GM12891 (cell line): ENCODE measurements at regions not wholly inside any gene's neighbourhood (a gene's known extent, or its start where the extent isn't known, plus 50 kb on each side); places are given as distances from the start of the nearest gene placed in this dataset.

ENCODE experiments used
- DNase-seq: peaks from one replicate; pipeline ENCODE4 v3.0.0; 2011; ENCODE audit warnings: low spot score; ENCODE audit not compliant: insufficient read length
- FAIRE-seq: peaks from 2 replicates; lab custom pipeline; 2011; peaks lifted over from hg19 to GRCh38; lab: Jason Lieb, UNC
- PAX5 ChIP-seq: IDR thresholded peaks from 2 replicates; pipeline ENCODE4 v1.6.1; 2011; ENCODE audit warnings: low read length, moderate library complexity, mild to moderate bottlenecking; ENCODE audit not compliant: insufficient read depth, severe bottlenecking
- POLR2A ChIP-seq: IDR thresholded peaks from 2 replicates; pipeline ENCODE4 v1.6.1; 2011; ENCODE audit warnings: low read depth, low read length, control low read depth
- POLR2AphosphoS5 ChIP-seq: IDR thresholded peaks from 2 replicates; pipeline ENCODE4 v1.6.1; 2011; ENCODE audit warnings: low read depth, low read length, control low read depth
- POU2F2 ChIP-seq: IDR thresholded peaks from 2 replicates; pipeline ENCODE4 v1.6.1; 2011; ENCODE audit warnings: low read depth, mild to moderate bottlenecking, control low read depth, low read length, moderate library complexity
- SPI1 ChIP-seq: IDR thresholded peaks from 2 replicates; pipeline ENCODE4 v1.6.1; 2011; ENCODE audit warnings: low read depth, low read length, control low read depth
- TAF1 ChIP-seq: IDR thresholded peaks from 2 replicates; pipeline ENCODE4 v1.6.1; 2011; ENCODE audit warnings: low read depth, low read length, control low read depth

DNA sequence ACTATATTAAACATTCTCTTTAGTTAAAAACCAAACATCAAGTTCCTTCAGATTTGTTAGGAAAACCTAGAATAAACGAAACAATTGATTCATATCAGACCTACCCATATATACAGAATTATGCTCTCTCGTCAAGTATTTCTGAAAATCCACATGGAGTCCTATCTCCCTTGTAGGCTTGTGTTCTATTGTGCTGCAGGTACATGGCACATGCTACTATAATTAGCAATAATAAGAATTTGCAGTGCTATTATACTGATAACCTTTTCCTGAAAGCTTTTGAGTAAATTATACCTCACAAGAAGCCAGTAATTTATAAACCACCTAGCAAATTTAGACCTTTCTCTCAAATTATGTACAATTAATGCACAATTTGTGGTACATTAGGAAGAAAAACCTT, 158.6 kb upstream of the STK17B start:
- no peak for DNase-seq
- TF ChIP-seq POLR2A (no peak), POLR2AphosphoS5 (no peak), PAX5 (no peak), POU2F2 (no peak)
- no peak for FAIRE-seq

DNA sequence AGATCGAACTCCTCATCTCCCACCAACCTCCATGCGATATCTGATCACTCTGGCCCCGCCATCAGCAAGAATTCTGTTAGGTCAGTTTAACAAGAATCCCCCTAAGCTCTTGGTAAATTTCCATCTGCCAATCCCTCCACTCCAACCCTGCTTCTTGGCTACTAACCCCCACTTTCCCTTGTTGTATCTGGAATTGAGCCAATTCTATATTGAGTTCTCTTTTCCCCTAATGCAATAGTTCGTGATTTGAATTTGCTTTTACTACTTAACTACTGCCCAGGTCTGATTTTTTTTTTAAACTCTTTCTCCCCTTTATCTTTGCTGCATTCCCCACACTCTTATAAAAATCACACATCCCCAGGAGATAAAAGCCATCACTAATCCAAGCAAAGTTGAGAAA, 159.3 kb upstream of the STK17B start:
- DNase-seq (no peak), FAIRE-seq (no peak)
- no peak for TF ChIP-seq PAX5
- TF ChIP-seq TAF1 = no peak
- TF ChIP-seq POLR2A = no peak
- TF ChIP-seq POU2F2 = no peak
- no peak for TF ChIP-seq POLR2AphosphoS5
- TF ChIP-seq SPI1 = no peak

DNA sequence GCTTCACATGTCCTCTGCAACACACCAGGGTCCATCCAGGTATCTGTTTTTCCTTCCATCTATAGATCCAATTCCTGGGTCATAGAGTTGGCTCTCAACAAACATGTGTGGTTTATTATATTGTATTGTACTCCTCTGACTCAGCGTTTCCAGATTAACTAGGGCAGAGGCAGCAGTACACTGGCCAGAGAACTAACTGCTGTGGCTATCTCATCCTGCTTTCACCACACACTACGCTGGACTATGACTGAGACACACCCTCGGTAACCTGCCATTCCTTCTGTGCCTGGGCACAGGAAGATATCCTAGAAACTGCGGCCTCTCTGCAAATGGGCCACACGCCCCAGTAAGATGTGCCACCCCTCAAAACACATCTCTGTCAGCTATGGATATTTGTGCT, 159.8 kb upstream of the STK17B start:
- DNase-seq (no peak), FAIRE-seq (peak; percentile 73)
- TF ChIP-seq POLR2A (no peak), POU2F2 (no peak), PAX5 (no peak), TAF1 (no peak), POLR2AphosphoS5 (no peak), SPI1 (no peak)

DNA sequence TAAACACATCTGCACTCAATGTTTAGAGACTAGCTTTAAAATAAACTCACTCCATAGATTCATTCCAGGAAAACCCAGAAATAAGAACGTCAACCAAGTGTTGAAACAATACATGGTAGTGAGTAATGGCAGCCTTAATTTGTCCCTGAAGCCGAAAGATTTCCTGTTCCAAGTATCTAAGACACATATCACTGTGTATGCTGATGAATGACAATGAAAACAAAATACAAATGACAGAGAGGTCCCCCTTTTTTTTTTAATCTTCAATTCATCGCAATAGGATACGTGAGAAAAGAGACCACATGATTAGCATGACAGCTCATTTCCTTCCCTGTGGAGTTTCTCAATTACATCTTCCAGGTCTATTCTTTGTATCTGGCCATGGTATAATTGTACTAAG, 160.5 kb upstream of the STK17B start:
- FAIRE-seq (no peak), DNase-seq (no peak)
- TF ChIP-seq TAF1 (no peak), POLR2AphosphoS5 (no peak), PAX5 (no peak), POLR2A (no peak), POU2F2 (no peak), SPI1 (no peak)

DNA sequence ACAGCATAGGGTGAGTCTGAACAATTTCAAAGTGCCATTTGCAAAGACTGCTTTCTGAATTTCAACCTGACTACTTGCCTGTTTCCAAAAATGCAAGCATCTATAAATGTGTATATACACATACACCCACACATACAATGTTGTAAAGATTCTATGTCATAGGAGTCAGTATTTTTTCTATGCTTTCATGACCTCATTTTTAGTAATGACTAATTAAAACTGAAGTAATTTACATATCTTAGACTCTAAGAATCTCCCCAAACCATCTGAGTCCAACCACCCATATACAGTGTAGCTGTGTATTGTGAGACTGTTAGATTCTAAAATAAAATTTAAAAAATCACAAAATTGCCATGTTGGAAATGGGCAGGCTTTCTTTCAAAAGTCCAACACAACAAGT, 162.0 kb upstream of the STK17B start:
- TF ChIP-seq POU2F2 (no peak), POLR2AphosphoS5 (no peak), PAX5 (no peak), SPI1 (no peak), POLR2A (no peak), TAF1 (no peak)
- FAIRE-seq (no peak), DNase-seq (no peak)

DNA sequence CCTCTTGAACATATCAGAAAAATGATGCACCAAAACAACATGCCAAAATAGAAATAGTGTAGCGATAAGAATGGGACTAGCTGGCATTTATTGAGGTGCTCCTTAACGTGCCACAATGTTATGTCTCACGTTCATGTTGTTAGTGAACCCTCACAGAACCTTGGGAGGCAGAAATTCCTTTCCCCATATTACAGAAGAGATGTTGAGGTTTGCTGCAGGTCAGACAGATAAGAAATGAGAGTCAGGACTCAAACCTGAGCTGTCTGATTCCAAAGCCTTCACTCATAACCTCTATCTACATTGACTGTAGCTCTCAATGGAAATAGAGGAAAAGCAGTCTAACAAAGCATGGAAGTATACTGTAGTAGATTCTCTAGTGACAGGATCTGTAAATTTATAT, 163.3 kb upstream of the STK17B start:
- FAIRE-seq = peak; percentile 58
- no peak for TF ChIP-seq POU2F2
- no peak for TF ChIP-seq POLR2AphosphoS5
- TF ChIP-seq POLR2A = no peak
- no peak for TF ChIP-seq SPI1
- no peak for TF ChIP-seq TAF1
- TF ChIP-seq PAX5 = no peak
- no peak for DNase-seq

DNA sequence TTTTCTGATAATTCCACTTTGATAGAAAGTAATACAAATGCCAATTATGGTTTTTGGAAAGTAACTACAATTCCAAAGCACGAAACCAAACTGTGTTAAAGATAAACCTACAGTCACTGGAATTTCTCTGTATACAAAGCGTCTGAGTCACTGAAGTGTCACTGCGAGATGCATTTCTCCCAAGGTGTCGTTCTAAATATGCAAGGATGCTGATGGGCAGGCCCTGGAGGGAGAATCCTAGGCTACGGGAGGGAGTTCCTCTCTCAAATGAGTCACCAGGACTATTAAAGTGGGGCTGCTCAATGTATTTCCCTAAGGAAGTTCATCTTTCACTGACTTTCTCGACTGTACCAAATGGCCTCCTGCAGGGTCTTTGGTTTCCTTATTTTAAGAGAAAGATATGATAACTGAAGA, 163.8 kb upstream of the STK17B start:
- TF ChIP-seq POLR2AphosphoS5 (no peak), POLR2A (no peak), SPI1 (no peak), POU2F2 (no peak), TAF1 (no peak), PAX5 (no peak)
- FAIRE-seq = no peak
- no peak for DNase-seq

DNA sequence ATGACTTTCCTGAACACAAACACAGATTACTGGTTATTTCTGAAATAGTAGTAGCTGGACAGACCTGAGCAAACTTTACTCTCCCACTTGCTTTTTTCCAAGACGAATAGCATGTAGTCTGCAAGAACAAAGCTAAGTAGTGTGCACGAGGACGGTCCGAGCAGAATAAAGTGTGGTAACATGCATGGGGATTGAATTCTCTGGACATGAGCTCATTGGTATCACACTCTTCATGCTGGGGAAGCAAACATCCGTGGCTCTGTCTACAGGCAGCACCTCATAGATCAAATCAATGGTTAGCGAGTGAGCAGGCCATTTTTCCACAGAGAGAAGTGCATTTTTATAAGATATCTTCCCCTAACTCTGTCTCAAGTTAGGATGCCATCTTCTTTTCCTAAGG, 164.8 kb upstream of the STK17B start:
- TF ChIP-seq TAF1 = no peak
- TF ChIP-seq POLR2AphosphoS5 = no peak
- no peak for TF ChIP-seq PAX5
- TF ChIP-seq POLR2A = no peak
- no peak for TF ChIP-seq POU2F2
- no peak for TF ChIP-seq SPI1
- peak; percentile 74 for FAIRE-seq
- DNase-seq = no peak

DNA sequence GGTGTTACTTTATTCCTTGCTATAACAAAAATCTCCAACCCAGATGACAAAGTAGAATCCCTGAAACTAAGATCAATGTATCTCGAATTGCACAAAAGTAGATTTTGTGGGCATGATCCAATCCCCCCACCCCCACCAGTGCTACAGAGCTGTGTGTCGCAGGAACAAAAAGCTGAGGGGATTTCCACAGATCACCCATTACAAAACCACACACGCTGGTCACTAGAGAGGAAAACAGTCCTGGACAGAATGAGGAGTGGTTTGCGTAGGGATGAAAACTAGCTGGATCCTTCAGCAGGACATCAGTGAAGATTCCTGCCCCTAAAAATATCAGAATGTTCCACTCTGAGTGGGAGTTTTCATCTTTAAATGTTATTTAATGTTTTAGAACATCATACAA, 165.3 kb upstream of the STK17B start:
- FAIRE-seq (peak; percentile 86), DNase-seq (no peak)
- no peak for TF ChIP-seq POU2F2
- TF ChIP-seq PAX5 = no peak
- no peak for TF ChIP-seq POLR2AphosphoS5
- TF ChIP-seq POLR2A = no peak
- TF ChIP-seq TAF1 = no peak
- TF ChIP-seq SPI1 = no peak
